T-helper 17 cell (primary cell): ENCODE measurements at regions not wholly inside any gene's neighbourhood (a gene's known extent, or its start where the extent isn't known, plus 50 kb on each side); places are given as distances from the start of the nearest gene placed in this dataset.

Source experiments
- ATAC-seq: fragments of 150-1000 bp; cut with Tn5 transposase; 2 replicates; pipeline ENCODE4 v1.10.0; 2021; ENCODE audit warnings: mild to moderate bottlenecking, moderate library complexity
- DNase-seq, 3 donors: peaks; one replicate each; pipeline versions ENCODE4 v3.0.0 to v3.0.0-alpha.2; 2020 to 2021
- H3K9me3 ChIP-seq: one replicate; pipeline ENCODE4 v1.7.0; 2013; ENCODE audit warnings: low read length, mild to moderate bottlenecking; ENCODE audit not compliant: control insufficient read depth, poor library complexity, severe bottlenecking
- H3K27ac Mint-ChIP-seq: one replicate; pipeline ENCODE4 v1.8.0; 2022; ENCODE audit warnings: mild to moderate bottlenecking, moderate library complexity, mixed read lengths
- H3K27me3 Mint-ChIP-seq: one replicate; pipeline ENCODE4 v1.8.0; 2022; ENCODE audit warnings: mixed read lengths
- H3K36me3 Mint-ChIP-seq: one replicate; pipeline ENCODE4 v1.8.0; 2022; ENCODE audit warnings: low read depth, mixed read lengths
- H3K4me1 Mint-ChIP-seq: one replicate; pipeline ENCODE4 v1.8.0; 2022; ENCODE audit warnings: mild to moderate bottlenecking, mixed read lengths
- H3K4me3 Mint-ChIP-seq: one replicate; pipeline ENCODE4 v1.8.0; 2022; ENCODE audit warnings: mild to moderate bottlenecking, moderate library complexity, mixed read lengths

DNA sequence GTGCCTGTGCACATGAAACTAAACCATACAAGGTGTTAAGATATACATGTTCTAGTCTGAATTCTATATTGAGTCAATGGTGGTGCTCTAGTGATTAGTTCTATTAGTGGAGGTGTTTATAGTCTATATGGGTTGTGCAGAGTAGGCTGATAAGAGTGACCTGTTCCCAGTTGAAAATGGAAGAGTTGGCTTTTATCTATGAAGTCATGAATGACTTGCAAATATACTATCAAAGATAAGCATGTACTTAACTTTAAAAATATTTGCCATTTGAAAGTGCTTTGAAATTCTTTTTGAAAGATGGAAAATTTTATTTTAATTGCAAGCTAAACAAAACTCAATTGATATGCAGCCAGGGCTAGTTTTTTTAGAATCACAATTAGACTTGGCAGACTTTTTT is 150.6 kb upstream of the SGO1 start:
- ATAC-seq (no peak), DNase-seq (no peak)
- Mint-ChIP-seq H3K27me3 (no peaks in the 10 kb centered on the region), H3K27ac (no peak overlapping the region), H3K36me3 (no peaks in the 10 kb centered on the region), H3K4me3 (no peak overlapping the region), H3K4me1 (peaks cover 2% of the 10 kb centered on the region)
- no peaks in the 10 kb centered on the region for H3K9me3 ChIP-seq

DNA sequence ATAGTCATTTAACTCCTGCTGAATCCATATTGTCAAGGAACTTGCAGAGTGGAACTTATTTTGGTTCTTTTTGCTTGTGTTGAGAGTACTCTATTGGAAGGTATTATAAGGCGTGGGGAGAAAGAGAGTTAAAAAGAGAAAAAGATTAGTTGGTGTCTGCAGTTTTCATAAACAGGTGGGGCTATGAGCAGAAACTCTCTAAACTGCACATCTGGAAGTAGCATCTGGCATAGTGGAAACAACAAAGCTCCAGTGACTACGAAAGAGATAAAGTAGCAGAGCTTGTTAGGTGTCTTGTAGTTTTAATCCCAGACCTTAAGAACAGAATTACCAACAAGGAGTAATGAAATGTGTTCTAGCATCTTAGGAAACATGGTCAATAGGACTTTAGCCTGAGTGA is 148.8 kb upstream of the SGO1 start:
- DNase-seq = no peak
- H3K9me3 ChIP-seq = no peaks in the 10 kb centered on the region
- no peaks in the 10 kb centered on the region for H3K27me3 Mint-ChIP-seq
- H3K4me1 Mint-ChIP-seq = no peaks in the 10 kb centered on the region
- no peak overlapping the region for H3K4me3 Mint-ChIP-seq
- no peak overlapping the region for H3K27ac Mint-ChIP-seq
- no peak for ATAC-seq
- H3K36me3 Mint-ChIP-seq = no peaks in the 10 kb centered on the region

DNA sequence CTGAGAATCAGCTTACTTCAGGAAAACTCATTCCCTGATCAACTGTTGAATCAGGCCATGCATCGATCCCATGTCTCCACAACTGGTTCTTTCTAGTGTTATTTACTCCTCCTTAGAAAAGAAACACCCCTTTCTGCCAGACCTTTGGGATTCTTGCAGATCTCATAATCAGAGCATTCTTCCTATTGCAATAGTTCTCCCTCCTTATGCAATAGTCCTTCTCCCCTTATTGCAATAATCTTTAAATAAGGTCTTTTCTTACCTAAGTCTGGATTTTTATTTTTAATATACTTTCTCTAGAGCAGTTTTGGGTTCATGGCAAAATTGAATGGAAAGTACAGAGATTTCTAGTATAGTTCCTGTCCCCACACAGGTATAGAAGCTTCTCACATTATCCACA is 141.9 kb upstream of the SGO1 start:
- no peak for ATAC-seq
- Mint-ChIP-seq H3K27me3 (no peaks in the 10 kb centered on the region), H3K27ac (no peak overlapping the region), H3K4me1 (no peaks in the 10 kb centered on the region), H3K4me3 (no peak overlapping the region), H3K36me3 (no peaks in the 10 kb centered on the region)
- no peak for DNase-seq
- no peaks in the 10 kb centered on the region for H3K9me3 ChIP-seq

DNA sequence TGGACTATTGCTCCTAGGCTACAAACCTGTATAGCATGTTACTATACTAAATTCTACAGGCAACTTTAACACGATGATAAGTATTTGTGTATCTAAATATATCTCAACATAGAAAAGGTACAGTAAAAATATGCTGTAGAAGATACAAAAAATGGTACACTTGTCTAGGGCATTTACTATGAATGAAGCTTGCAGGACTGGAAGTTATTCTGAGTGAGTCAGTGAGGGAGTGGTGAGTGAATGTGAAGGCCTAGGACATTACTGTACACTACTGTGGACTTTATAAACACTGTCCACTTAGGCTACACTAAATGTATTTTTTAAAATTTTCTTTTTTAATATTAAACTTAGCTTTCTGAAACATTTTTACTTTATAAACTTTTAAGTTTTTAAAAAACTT is 140.5 kb upstream of the SGO1 start:
- Mint-ChIP-seq H3K27ac (no peak overlapping the region), H3K36me3 (no peaks in the 10 kb centered on the region), H3K4me1 (no peaks in the 10 kb centered on the region), H3K27me3 (no peaks in the 10 kb centered on the region), H3K4me3 (no peak overlapping the region)
- no peaks in the 10 kb centered on the region for H3K9me3 ChIP-seq
- no peak for ATAC-seq
- no peak for DNase-seq

DNA sequence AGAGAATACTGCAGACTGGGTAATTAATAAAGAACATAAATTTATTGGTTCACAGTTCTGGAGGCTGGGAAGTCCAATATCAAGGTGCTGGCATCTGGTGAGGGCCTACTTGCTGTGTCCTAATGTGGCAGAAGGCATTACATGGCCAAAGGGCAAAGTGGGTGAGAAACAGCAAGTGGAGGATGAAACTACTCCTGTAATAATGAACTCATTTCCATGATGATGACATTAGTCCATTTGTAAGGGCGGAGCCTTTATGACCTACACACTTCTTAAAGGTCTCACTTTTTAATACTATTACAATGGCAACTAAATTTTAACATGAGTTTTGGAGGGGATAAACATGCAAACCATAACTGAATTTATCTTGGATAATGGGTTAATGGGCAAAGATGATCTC is 139.6 kb upstream of the SGO1 start:
- H3K4me3 Mint-ChIP-seq = no peak overlapping the region
- no peak overlapping the region for H3K27ac Mint-ChIP-seq
- no peak for ATAC-seq
- H3K4me1 Mint-ChIP-seq = no peaks in the 10 kb centered on the region
- DNase-seq = no peak
- H3K27me3 Mint-ChIP-seq = no peaks in the 10 kb centered on the region
- no peaks in the 10 kb centered on the region for H3K9me3 ChIP-seq
- H3K36me3 Mint-ChIP-seq = no peaks in the 10 kb centered on the region

DNA sequence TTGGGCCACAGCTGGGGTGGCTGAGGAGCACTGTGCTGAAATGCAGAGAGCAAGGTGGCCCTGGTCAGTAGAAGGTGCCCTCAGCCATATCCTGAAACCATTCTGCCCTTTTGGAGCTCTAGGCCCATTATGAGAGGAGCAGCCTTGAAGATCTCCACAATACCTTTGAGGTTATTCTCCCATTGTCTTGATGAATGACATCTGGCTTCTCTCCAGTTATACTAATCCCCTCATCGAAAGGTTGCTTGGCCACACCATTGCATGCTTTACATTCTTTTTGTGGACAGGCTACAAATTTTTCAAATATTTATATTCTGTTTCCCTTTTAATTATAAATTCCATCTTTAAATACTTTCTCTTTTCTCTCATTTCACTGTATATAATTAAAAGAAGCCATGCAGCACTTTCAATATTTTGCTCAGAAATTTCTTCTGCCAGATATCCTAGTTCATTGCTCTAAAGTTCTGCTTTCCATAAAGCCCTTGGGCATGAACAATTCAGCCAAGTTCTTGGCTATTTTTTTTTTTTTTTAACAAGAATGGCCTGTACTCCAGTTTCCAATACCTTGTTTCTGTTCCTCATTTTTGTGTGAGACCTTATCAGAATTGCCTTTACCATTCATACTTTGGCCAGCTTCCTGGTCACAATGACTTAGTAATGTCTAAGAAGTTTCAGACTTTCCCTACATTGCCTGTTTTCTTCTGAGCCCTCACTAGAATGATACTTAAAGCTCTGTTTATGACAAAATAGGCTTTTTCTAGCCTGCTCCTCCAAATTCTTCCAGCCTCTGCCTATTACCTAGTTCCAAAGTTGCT is 138.9 kb upstream of the SGO1 start:
- no peak for DNase-seq
- Mint-ChIP-seq H3K4me1 (no peaks in the 10 kb centered on the region), H3K27me3 (no peaks in the 10 kb centered on the region), H3K36me3 (no peaks in the 10 kb centered on the region), H3K27ac (no peak overlapping the region), H3K4me3 (no peak overlapping the region)
- H3K9me3 ChIP-seq = no peaks in the 10 kb centered on the region
- ATAC-seq = no peak

DNA sequence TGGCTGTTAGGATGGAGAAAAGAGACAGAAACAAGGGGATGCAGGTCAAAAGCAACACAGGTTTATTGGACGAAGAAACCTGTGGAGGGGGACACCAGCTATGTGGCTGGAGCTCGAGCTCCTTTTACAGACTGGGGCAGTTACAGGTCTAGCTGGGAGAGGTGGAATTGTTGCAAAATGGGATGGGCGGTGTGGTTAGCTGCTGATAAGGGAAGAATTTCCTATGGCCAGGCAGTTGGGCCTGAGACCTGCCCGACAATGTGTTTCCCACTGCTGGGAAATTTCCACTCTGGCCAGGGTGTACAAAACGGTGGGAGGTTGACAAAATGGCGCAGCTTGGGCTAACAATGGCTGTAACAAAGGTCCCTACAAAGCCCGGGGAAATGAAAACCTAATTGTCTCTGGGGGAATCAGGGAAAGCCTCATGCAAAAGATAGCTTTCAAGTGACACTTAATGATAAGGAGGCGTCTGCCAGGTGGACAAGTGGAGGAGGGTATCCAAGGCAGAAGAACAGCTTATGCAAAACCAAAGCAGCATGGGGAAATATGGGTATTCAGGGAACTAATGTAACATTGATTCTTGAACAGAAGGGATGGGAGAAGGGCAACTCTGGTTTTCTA is 137.4 kb upstream of the SGO1 start:
- ATAC-seq (no peak), DNase-seq (no peak)
- Mint-ChIP-seq H3K4me3 (no peak overlapping the region), H3K27ac (peak overlapping the region; percentile 0), H3K36me3 (no peaks in the 10 kb centered on the region), H3K4me1 (no peaks in the 10 kb centered on the region), H3K27me3 (no peaks in the 10 kb centered on the region)
- H3K9me3 ChIP-seq = no peaks in the 10 kb centered on the region

DNA sequence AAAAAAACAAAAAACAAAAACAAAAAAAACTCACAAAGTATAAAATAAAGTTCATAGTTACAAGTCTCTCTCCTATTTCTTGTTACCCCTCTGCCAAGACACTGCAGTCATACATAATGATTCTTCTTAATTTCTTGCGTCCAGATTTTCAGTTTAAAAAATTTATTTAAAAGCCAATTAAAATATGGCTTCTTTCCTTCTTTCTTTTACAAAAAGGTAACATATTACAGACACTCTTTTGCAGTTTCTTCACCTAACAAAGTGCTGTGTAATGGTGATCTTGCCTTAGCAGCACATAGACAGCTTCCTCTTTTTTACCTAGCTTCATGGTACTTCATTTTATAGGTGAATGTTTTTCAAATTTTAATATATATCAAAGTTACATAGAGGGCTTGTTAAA is 136.1 kb upstream of the SGO1 start:
- no peaks in the 10 kb centered on the region for H3K4me1 Mint-ChIP-seq
- no peaks in the 10 kb centered on the region for H3K27me3 Mint-ChIP-seq

DNA sequence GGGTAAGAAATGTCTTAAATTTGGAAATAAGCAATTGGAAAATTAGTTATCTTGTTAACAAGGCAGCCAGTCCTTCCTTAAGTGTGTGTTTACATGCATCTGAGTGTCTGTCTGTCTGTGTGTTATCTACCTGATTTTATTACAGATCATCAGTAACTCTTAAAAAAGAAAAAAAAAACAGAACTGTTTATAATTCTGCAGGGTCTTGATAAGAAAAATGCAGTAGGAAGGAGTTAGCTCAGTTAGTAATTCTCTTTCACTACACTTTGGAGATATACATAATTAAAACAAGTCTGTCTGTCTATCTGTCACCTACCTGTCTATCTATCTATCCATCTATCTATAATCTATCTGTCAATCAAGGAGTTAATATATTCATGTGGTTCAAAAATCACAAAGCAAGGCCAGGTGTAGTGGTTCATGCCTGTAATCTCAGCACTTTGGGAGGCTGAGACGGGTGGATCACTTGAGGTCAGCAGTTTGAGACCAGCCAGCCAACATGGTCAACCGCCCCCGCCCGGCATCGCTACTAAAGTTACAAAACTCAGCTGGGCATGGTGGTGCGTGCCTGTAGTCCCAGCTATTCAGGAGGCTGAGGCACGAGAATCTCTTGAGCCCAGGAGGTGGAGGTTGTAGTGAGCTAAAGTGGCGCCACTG is 135.5 kb upstream of the SGO1 start:
- Mint-ChIP-seq H3K27me3 (no peaks in the 10 kb centered on the region), H3K4me1 (no peaks in the 10 kb centered on the region), H3K36me3 (no peaks in the 10 kb centered on the region), H3K4me3 (no peak overlapping the region), H3K27ac (no peak overlapping the region)
- H3K9me3 ChIP-seq = no peaks in the 10 kb centered on the region
- no peak for ATAC-seq
- no peak for DNase-seq

More for the DNA sequence above, 136.1 kb upstream of the SGO1 start:
- no peaks in the 10 kb centered on the region for H3K9me3 ChIP-seq
- H3K4me3 Mint-ChIP-seq = no peak overlapping the region
- no peaks in the 10 kb centered on the region for H3K36me3 Mint-ChIP-seq
- H3K27ac Mint-ChIP-seq = no peak overlapping the region
- ATAC-seq (no peak), DNase-seq (no peak)

DNA sequence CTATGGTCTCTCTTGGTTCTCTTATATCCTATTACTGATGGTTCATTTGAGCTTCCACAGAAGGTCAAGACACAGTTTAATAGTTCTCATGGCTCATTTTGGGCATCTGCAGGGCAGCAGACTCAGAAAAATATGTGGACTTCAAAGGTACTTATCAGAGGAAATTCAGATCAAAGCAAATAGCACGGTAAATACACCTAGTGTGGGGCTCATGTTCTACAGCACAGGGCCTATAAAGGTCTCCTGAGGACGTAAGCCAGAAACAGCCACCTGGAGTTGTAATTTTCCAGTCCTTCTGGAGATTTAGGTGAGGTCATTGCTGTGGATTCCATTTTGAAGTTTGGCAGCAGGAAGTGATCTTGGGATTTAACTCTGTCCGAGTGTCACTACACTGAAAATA is 134.5 kb upstream of the SGO1 start:
- DNase-seq = no peak
- H3K9me3 ChIP-seq = no peaks in the 10 kb centered on the region
- Mint-ChIP-seq H3K36me3 (no peaks in the 10 kb centered on the region), H3K4me3 (no peak overlapping the region), H3K27ac (no peak overlapping the region), H3K27me3 (no peaks in the 10 kb centered on the region), H3K4me1 (no peaks in the 10 kb centered on the region)
- no peak for ATAC-seq

DNA sequence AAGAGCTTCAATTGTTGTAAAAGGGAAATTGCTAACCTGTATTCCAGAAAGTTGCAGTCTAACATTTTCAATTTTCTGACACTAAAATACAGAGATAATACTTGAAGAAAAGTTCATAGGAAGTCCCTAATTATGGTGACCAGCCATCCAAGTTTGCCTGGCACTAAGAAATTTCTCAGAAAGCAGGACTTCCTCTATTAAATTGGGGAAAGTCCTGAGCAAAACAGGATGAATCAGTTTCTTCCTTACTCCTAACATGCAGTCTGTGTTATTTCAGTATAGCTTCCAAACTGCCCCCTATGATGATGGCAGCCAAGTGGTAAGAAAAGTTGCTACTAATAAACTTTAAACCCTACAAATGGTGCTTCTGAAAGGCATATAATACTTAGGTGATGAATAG is 133.5 kb upstream of the SGO1 start:
- H3K4me1 Mint-ChIP-seq = no peaks in the 10 kb centered on the region
- H3K36me3 Mint-ChIP-seq = no peaks in the 10 kb centered on the region
- DNase-seq (no peak), ATAC-seq (no peak)
- H3K27me3 Mint-ChIP-seq = peaks cover under 1% of the 10 kb centered on the region
- no peak overlapping the region for H3K4me3 Mint-ChIP-seq
- H3K27ac Mint-ChIP-seq = no peak overlapping the region
- no peaks in the 10 kb centered on the region for H3K9me3 ChIP-seq

DNA sequence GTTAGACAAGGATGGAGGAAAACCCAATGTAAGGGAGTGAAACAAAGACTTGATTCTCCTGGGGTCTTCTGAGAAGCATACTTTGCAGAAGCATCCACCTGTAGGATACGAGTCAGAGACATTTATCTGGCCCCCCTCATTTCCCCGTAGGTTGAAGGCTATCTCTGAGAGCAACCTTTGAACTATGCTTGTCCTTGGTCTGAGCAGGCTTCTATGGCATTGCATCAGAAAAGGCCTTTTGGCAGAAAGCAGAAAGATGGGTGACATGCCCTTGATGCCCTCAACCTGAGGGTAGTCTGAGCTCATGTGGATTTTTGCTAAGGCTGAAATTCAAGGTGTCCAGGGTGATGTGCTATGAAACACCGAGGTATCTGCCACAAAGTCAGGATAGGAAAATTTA is 131.6 kb upstream of the SGO1 start:
- Mint-ChIP-seq H3K27me3 (peaks cover 4% of the 10 kb centered on the region), H3K36me3 (no peaks in the 10 kb centered on the region), H3K4me3 (no peak overlapping the region), H3K4me1 (no peaks in the 10 kb centered on the region), H3K27ac (no peak overlapping the region)
- no peaks in the 10 kb centered on the region for H3K9me3 ChIP-seq
- no peak for ATAC-seq
- DNase-seq = no peak

DNA sequence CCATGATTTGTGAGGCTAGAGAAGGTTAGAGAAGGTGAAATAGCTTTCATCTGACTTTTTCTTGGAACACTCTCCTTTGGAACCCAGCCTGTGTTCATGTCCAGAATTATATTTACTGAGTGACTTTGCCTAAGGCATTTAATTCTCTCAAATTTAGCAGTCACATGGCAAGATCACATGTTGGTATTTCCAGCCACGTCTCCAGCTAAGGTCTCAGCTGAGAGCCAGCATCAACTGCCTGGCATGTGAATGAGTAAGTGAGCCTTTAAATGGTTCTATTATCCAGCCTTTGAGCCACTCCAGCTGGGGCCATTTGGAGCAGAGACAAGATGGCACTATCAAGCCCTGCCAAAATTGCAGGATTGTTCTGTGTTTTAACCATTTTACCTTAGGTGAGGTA is 130.2 kb upstream of the SGO1 start:
- Mint-ChIP-seq H3K4me3 (no peak overlapping the region), H3K4me1 (no peaks in the 10 kb centered on the region), H3K27ac (no peak overlapping the region), H3K36me3 (no peaks in the 10 kb centered on the region), H3K27me3 (peaks cover 4% of the 10 kb centered on the region)
- DNase-seq = no peak
- ATAC-seq = no peak
- no peaks in the 10 kb centered on the region for H3K9me3 ChIP-seq

DNA sequence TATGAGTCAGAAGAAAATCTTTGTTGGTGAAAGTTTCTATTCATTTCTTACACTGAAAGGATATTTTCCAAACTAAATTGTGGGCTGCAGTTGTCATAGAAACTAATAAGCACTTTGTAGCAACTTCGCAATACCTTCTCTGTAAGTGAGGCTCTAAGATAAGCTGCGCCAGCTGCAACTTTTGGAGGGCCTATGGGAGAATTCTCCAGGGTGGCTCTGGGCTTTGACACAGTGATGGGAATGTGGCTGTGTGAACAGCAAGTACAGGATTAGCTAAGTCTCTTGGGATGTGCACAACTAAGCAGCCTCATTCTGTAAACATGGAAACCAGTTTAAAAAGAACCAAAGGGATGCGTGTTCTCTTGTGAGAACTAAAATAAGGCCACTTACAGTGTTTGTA is 124.6 kb upstream of the SGO1 start:
- DNase-seq (no peak), ATAC-seq (no peak)
- no peaks in the 10 kb centered on the region for H3K4me1 Mint-ChIP-seq
- no peak overlapping the region for H3K27ac Mint-ChIP-seq
- H3K36me3 Mint-ChIP-seq = no peaks in the 10 kb centered on the region
- H3K9me3 ChIP-seq = no peaks in the 10 kb centered on the region
- no peak overlapping the region for H3K4me3 Mint-ChIP-seq
- H3K27me3 Mint-ChIP-seq = peaks cover 4% of the 10 kb centered on the region
